HG03159 (cell line): ENCODE measurements at regions not wholly inside any gene's neighbourhood (a gene's known extent, or its start where the extent isn't known, plus 50 kb on each side); places are given as distances from the start of the nearest gene placed in this dataset.
"Not testable (repeated sequence)": the region's sequence is repeated elsewhere in the genome, so short reads cannot be mapped to it uniquely, and the experiment has no call there.

ENCODE experiments used
- ATAC-seq: cut with Tn5 transposase; IDR thresholded peaks from one replicate; pipeline ENCODE4 v1.9.1; 2021; ENCODE audit warnings: mild to moderate bottlenecking, moderate library complexity; ENCODE audit not compliant: unreplicated experiment

GRCh38 chr11:134949121-134950090, 537.4 kb upstream of the B3GAT1 start:
- ATAC-seq, result no peak

GRCh38 chr11:134947556-134947955, 535.5 kb upstream of the B3GAT1 start:
- no peak for ATAC-seq

- ATAC-seq, result no peak
These were observed 534.0 kb upstream of the B3GAT1 start for GRCh38 chr11:134945993-134946392.

- ATAC-seq, result no peak
These were observed 532.9 kb upstream of the B3GAT1 start for GRCh38 chr11:134944986-134945385.

- no peak for ATAC-seq
These were observed 532.1 kb upstream of the B3GAT1 start for GRCh38 chr11:134944131-134944530.

- ATAC-seq, result no peak
These were observed 531.5 kb upstream of the B3GAT1 start for GRCh38 chr11:134943544-134943943.

GRCh38 chr11:134942681-134943080, 530.6 kb upstream of the B3GAT1 start:
- ATAC-seq, result no peak

GRCh38 chr11:134941936-134942600, 530.0 kb upstream of the B3GAT1 start:
- not testable (repeated sequence) for ATAC-seq

- no peak for ATAC-seq
These were observed 529.3 kb upstream of the B3GAT1 start for GRCh38 chr11:134941326-134941725.

- ATAC-seq, result no peak
These were observed 528.5 kb upstream of the B3GAT1 start for GRCh38 chr11:134940441-134941126.

GRCh38 chr11:134939905-134940304, 527.9 kb upstream of the B3GAT1 start:
- no peak for ATAC-seq

GRCh38 chr11:134939031-134939430, 527.0 kb upstream of the B3GAT1 start:
- ATAC-seq, result no peak

- no peak for ATAC-seq
These were observed 526.2 kb upstream of the B3GAT1 start for GRCh38 chr11:134938212-134938611.

- not testable (repeated sequence) for ATAC-seq
These were observed 525.2 kb upstream of the B3GAT1 start for GRCh38 chr11:134937193-134937592.

GRCh38 chr11:134932761-134933160, 520.7 kb upstream of the B3GAT1 start:
- ATAC-seq, result no peak

- ATAC-seq, result no peak
These were observed 513.4 kb upstream of the B3GAT1 start for GRCh38 chr11:134925432-134925831.

GRCh38 chr11:134923441-134923840, 511.4 kb upstream of the B3GAT1 start:
- ATAC-seq, result no peak

- no peak for ATAC-seq
These were observed 509.9 kb upstream of the B3GAT1 start for GRCh38 chr11:134921938-134922337.

- ATAC-seq, result no peak
These were observed 509.0 kb upstream of the B3GAT1 start for GRCh38 chr11:134920851-134921608.

- no peak for ATAC-seq
These were observed 504.6 kb upstream of the B3GAT1 start for GRCh38 chr11:134916421-134917213.
